K562 (cell line): ENCODE measurements at regions not wholly inside any gene's neighbourhood (a gene's known extent, or its start where the extent isn't known, plus 50 kb on each side); places are given as distances from the start of the nearest gene placed in this dataset.
A peak's percentile ranks its signal among the peaks of the same experiment; 100 is the strongest.

Source experiments
- ATAC-seq: fragments of 200-7000 bp; cut with Tn5 transposase; 3 replicates; pipeline ENCODE4 v1.9.1; 2020; ENCODE audit warnings: moderate library complexity
- BruUV-seq: library from RNA; stranded (reverse); fragments of 400-500 nt; replicated peaks from 2 replicates; lab custom pipeline; 2021; lab: Mats Ljungman, UMichigan
- CTCF ChIA-PET: fragments of 300-600 bp; formaldehyde crosslinking; extraction: SDS; loops from one replicate; lab custom pipeline; 2021; ENCODE audit warnings: low intra/inter-chr PET ratio; lab: Yijun Ruan, JAX
- POLR2A ChIA-PET: fragments of 300-600, 350-650 bp; sonication (Branson Sonifier 250); formaldehyde crosslinking; extraction: SDS; loops from one replicate; lab custom pipeline; 2021; ENCODE audit warnings: antibody characterized with exemption, inconsistent platforms; lab: Yijun Ruan, JAX
- DNase-seq, 4 experiments: peaks; one replicate each; pipeline versions ENCODE4 v3.0.0 to v3.0.0-alpha.2; 2011 to 2018; ENCODE audit warnings: low spot score in 3 of 4, mixed read lengths in 3 of 4; ENCODE audit errors: extremely low read depth in 1 of 4
- FAIRE-seq: peaks from 2 replicates; lab custom pipeline; 2011; peaks lifted over from hg19 to GRCh38; lab: Jason Lieb, UNC
- H2AFZ ChIP-seq: 2 replicates; pipeline ENCODE4 v1.6.0; 2011; ENCODE audit warnings: low read depth, low read length, control low read depth, inconsistent platforms
- H3K27ac ChIP-seq: fragments of 200-600 bp; 3 replicates; pipeline ENCODE4 v1.8.0; 2011; ENCODE audit warnings: low read depth, mild to moderate bottlenecking, control low read depth, inconsistent platforms, low read length, moderate library complexity, mixed read lengths; ENCODE audit errors: extremely low read depth
- H3K27me3 ChIP-seq, 2 experiments: fragments of 300-600 bp in 1 of 2; 2 replicates in 1 of 2; 3 replicates in 1 of 2; pipeline versions ENCODE4 v1.6.0 to v1.8.0; 2011; ENCODE audit warnings: inconsistent platforms in 2 of 2, low read length in 2 of 2, mild to moderate bottlenecking in 1 of 2, mixed read lengths in 1 of 2, moderate library complexity in 1 of 2; ENCODE audit not compliant: control insufficient read depth in 2 of 2, insufficient read depth in 2 of 2
- H3K36me3 ChIP-seq: fragments of 300-600 bp; 3 replicates; pipeline ENCODE4 v1.8.0; 2011; ENCODE audit warnings: mild to moderate bottlenecking, low read length, inconsistent platforms; ENCODE audit not compliant: control insufficient read depth, insufficient read depth
- H3K4me1 ChIP-seq, 2 experiments: fragments of 200-600 bp in 1 of 2; replicated peaks in 1 of 2; 2 replicates in 1 of 2; 3 replicates in 1 of 2; pipeline versions ENCODE4 v1.5.1 to v1.8.0; 2011; ENCODE audit warnings: inconsistent platforms in 2 of 2, low read length in 2 of 2, mild to moderate bottlenecking in 1 of 2, mixed read lengths in 1 of 2, moderate library complexity in 1 of 2; ENCODE audit not compliant: control insufficient read depth in 2 of 2, insufficient read depth in 2 of 2
- H3K4me2 ChIP-seq: 2 replicates; pipeline ENCODE4 v1.6.1; 2011; ENCODE audit warnings: low read length, control low read depth, inconsistent platforms, mixed read lengths; ENCODE audit not compliant: insufficient read depth
- H3K4me3 ChIP-seq: fragments of 200-600 bp; sonication (generic), shearing (Covaris generic); 2 replicates; pipeline ENCODE4 v1.5.1; 2016; ENCODE audit warnings: control low read depth, inconsistent platforms
- H3K79me2 ChIP-seq: fragments of 200-600 bp; 3 replicates; pipeline ENCODE4 v1.8.0; 2011; ENCODE audit warnings: low read length, inconsistent platforms; ENCODE audit not compliant: control insufficient read depth, insufficient read depth
- H3K9ac ChIP-seq, 2 experiments: 2 replicates each; pipeline versions ENCODE4 v1.6.0 to v1.6.1; 2011; ENCODE audit warnings: low read depth in 2 of 2, low read length in 2 of 2, control low read depth in 1 of 2, inconsistent platforms in 1 of 2, mild to moderate bottlenecking in 1 of 2, mixed read lengths in 1 of 2; ENCODE audit not compliant: insufficient read depth in 1 of 2
- H3K9me1 ChIP-seq: one replicate; pipeline ENCODE4 v1.6.0; 2011; ENCODE audit warnings: inconsistent platforms, mild to moderate bottlenecking, low read length, moderate library complexity; ENCODE audit not compliant: control insufficient read depth, insufficient read depth
- H3K9me3 ChIP-seq: replicated peaks from 2 replicates; pipeline ENCODE4 v1.5.1; 2011; ENCODE audit warnings: low read depth, low read length, inconsistent platforms; ENCODE audit not compliant: control insufficient read depth, insufficient read depth
- H4K20me1 ChIP-seq: replicated peaks from 2 replicates; pipeline ENCODE4 v1.6.1; 2011; ENCODE audit warnings: low read length, inconsistent platforms, mixed read lengths; ENCODE audit not compliant: control insufficient read depth, insufficient read depth
- CREBBP ChIP-seq: IDR thresholded peaks from one replicate; pipeline ENCODE4 v1.6.1; 2012; ENCODE audit warnings: low read depth, mild to moderate bottlenecking, control low read depth, inconsistent platforms, low read length
- FOXA3 ChIP-seq, 2 experiments: fragments of 450-650 bp in 1 of 2; sonication (generic) in 1 of 2; formaldehyde crosslinking; IDR thresholded peaks in 1 of 2; conservative IDR thresholded peaks in 1 of 2; 2 replicates each; pipeline versions ENCODE4 v1.4.0 to v1.8.0; 2020 to 2022; ENCODE audit warnings: mild to moderate bottlenecking in 2 of 2, missing genetic modification reagents in 1 of 2
- ZNF175 ChIP-seq: fragments of 200-800 bp; sonication (Bioruptor generic); IDR thresholded peaks from 2 replicates; pipeline ENCODE4 v1.6.1; 2016; ENCODE audit warnings: low read depth, mild to moderate bottlenecking, missing genetic modification characterization, missing compliant biosample characterization
- WGBS: fragments of 100-300 bp; shearing (Covaris generic); methylation state at CpG from one replicate; pipeline ENCODE4 v1.1.6; 2016; ENCODE audit warnings: low coverage, mixed read lengths; ENCODE audit not compliant: insufficient coverage; ENCODE audit errors: missing lambda C conversion rate; 5-methylcytosine and 5-hydroxymethylcytosine counted together
- in situ Hi-C: fragments of 300-500 bp; cut with MboI; formaldehyde crosslinking; loops from 4 replicates; pipeline ENCODE4 v1.15.0; 2018; ENCODE audit warnings: inconsistent platforms, mixed read lengths
- intact Hi-C: fragments of 100-400 bp; cut with micrococcal nuclease; formaldehyde crosslinking; loops from 2 replicates; pipeline ENCODE4 v1.14.2; 2022
- TF ChIP-seq, protein P1 (sequence below), 2 experiments: fragments of 450-650 bp in 1 of 2; IDR thresholded peaks; 2 replicates each; pipeline ENCODE4 v1.6.1; 2011 to 2017; ENCODE audit warnings: low read depth in 2 of 2, antibody characterized with exemption in 1 of 2, borderline replicate concordance in 1 of 2, low read length in 1 of 2, mild to moderate bottlenecking in 1 of 2, mixed read lengths in 1 of 2; ENCODE audit not compliant: control insufficient read depth in 1 of 2
- TF ChIP-seq, protein P2 (sequence below), 3 experiments: IDR thresholded peaks in 2 of 3; conservative IDR thresholded peaks in 1 of 3; 2 replicates each; pipeline ENCODE4 v1.5.1; 2011 to 2012; ENCODE audit warnings: low read length in 3 of 3, mild to moderate bottlenecking in 3 of 3, control low read depth in 2 of 3, improper control_type of control experiment in 1 of 3, inconsistent platforms in 1 of 3, low read depth in 1 of 3, mixed read lengths in 1 of 3, moderate library complexity in 1 of 3; ENCODE audit not compliant: insufficient read depth in 2 of 3

DNA sequence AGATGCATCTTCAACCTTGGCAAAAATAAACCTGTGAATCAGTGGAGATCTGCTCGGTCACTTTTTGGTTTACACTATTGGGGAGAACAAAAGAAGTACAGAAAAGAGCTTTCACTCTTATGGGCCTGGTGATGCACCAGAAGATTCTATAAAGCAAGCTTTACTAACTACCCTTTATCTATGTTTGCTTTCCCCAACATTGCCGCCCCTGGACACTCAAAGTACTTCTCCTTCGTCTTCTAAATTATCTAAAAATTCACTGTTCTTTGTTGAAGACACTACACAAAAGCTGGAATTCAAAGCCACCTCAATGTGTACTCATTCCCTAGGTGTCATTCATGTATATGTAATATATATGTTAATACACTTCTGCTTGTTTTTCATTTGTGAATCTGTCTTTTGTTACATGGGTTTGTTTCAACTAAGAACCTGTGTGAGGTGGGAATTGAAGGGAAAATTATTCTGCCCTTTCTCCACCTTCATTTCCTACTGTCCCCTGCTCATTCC is 97.9 kb upstream of the BTN3A2 start:
- Histone ChIP-seq H3K27ac (no peak overlapping the region), H4K20me1 (no peaks in the 10 kb centered on the region), H3K79me2 (no peaks in the 10 kb centered on the region), H3K9me3 (no peaks in the 10 kb centered on the region), H2AFZ (peak overlapping the region; percentile 69), H3K9me1 (no peaks in the 10 kb centered on the region), H3K4me2 (no peak overlapping the region), H3K27me3 (no peaks in the 10 kb centered on the region), H3K9ac (no peak overlapping the region), H3K4me1 (peaks cover 0 to 3% of the 10 kb centered on the region in 2 experiments; a peak in 2 of 5 replicates), H3K4me3 (no peak overlapping the region), H3K36me3 (no peaks in the 10 kb centered on the region)
- intact Hi-C loops = no loop called here
- no TSS peak for BruUV-seq
- FAIRE-seq (no peak), DNase-seq (peak in 1 of 4 experiments; percentile 34), ATAC-seq (peak; percentile 89)
- 21% methylated on average over 3 of the region's 3 CpGs for WGBS
- in situ Hi-C loops = no loop called here
- CTCF ChIA-PET = interaction anchor here (1.0 kb wide), 1 partner anchor 46 kb away, joined by 3 read pairs; no protein-coding TSS in a partner anchor
- TF ChIP-seq, protein P1, sequence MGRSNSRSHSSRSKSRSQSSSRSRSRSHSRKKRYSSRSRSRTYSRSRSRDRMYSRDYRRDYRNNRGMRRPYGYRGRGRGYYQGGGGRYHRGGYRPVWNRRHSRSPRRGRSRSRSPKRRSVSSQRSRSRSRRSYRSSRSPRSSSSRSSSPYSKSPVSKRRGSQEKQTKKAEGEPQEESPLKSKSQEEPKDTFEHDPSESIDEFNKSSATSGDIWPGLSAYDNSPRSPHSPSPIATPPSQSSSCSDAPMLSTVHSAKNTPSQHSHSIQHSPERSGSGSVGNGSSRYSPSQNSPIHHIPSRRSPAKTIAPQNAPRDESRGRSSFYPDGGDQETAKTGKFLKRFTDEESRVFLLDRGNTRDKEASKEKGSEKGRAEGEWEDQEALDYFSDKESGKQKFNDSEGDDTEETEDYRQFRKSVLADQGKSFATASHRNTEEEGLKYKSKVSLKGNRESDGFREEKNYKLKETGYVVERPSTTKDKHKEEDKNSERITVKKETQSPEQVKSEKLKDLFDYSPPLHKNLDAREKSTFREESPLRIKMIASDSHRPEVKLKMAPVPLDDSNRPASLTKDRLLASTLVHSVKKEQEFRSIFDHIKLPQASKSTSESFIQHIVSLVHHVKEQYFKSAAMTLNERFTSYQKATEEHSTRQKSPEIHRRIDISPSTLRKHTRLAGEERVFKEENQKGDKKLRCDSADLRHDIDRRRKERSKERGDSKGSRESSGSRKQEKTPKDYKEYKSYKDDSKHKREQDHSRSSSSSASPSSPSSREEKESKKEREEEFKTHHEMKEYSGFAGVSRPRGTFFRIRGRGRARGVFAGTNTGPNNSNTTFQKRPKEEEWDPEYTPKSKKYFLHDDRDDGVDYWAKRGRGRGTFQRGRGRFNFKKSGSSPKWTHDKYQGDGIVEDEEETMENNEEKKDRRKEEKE (IDR thresholded peaks at IDR 0.05; ENCODE audit: borderline replicate concordance in 1 of 2, control insufficient read depth in 1 of 2, low read depth in 2 of 2, low read length in 1 of 2) = no peak
- TF ChIP-seq CREBBP (no peak), ZNF175 (CRISPR knock-in tag) (peak; percentile 57; the same call in 1 of the 2 replicates), FOXA3 (CRISPR knock-in tag; conservative IDR thresholded peaks at IDR 0.05 in 1 of 2, IDR thresholded peaks at IDR 0.05 in 1 of 2) (peak in 1 of 2 experiments; percentile 50; a peak in 2 of 4 replicates)
- TF ChIP-seq, protein P2, sequence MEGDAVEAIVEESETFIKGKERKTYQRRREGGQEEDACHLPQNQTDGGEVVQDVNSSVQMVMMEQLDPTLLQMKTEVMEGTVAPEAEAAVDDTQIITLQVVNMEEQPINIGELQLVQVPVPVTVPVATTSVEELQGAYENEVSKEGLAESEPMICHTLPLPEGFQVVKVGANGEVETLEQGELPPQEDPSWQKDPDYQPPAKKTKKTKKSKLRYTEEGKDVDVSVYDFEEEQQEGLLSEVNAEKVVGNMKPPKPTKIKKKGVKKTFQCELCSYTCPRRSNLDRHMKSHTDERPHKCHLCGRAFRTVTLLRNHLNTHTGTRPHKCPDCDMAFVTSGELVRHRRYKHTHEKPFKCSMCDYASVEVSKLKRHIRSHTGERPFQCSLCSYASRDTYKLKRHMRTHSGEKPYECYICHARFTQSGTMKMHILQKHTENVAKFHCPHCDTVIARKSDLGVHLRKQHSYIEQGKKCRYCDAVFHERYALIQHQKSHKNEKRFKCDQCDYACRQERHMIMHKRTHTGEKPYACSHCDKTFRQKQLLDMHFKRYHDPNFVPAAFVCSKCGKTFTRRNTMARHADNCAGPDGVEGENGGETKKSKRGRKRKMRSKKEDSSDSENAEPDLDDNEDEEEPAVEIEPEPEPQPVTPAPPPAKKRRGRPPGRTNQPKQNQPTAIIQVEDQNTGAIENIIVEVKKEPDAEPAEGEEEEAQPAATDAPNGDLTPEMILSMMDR (IDR thresholded peaks at IDR 0.05 in 2 of 3, conservative IDR thresholded peaks at IDR 0.05 in 1 of 3; ENCODE audit: insufficient read depth in 2 of 3, low read depth in 1 of 3, low read length in 3 of 3) = peak in 2 of 3 experiments; percentile 44 to 45; a peak in 4 of 6 replicates
- POLR2A ChIA-PET = interaction anchor here (0.6 to 5.8 kb wide), 15 partner anchors 9 to 94 kb away, joined by 3 to 42 read pairs (median 5); a partner anchor contains a TSS
